Vagina (tissue), 2 donors: ENCODE measurements at regions not wholly inside any gene's neighbourhood (a gene's known extent, or its start where the extent isn't known, plus 50 kb on each side); places are given as distances from the start of the nearest gene placed in this dataset.

ENCODE experiments used
- CTCF ChIP-seq, 3 experiments: fragments of 450-650 bp in 2 of 3; fragments of 200-600 bp in 1 of 3; sonication (generic) in 1 of 3; IDR thresholded peaks; one replicate each; pipeline ENCODE4 v1.5.1; 2017 to 2019; ENCODE audit warnings: antibody characterized with exemption in 3 of 3, mild to moderate bottlenecking in 2 of 3, moderate library complexity in 2 of 3
- POLR2AphosphoS5 ChIP-seq, 2 donors: sonication (generic); formaldehyde crosslinking; IDR thresholded peaks; one replicate each; pipeline ENCODE4 v1.9.0; 2017; ENCODE audit warnings: antibody characterized with exemption in 2 of 2, mild to moderate bottlenecking in 2 of 2, low read depth in 1 of 2; ENCODE audit not compliant: insufficient read depth in 1 of 2

GRCh38 chr9:30103647-30104394 lies 2280.6 kb upstream of the ACO1 start:
- TF ChIP-seq CTCF (IDR thresholded peaks at IDR 0.05) (no peak), POLR2AphosphoS5 (IDR thresholded peaks at IDR 0.05; ENCODE audit: insufficient read depth in 1 of 2, low read depth in 1 of 2) (no peak)
